IPS-20b (cell line): ENCODE measurements at regions not wholly inside any gene's neighbourhood (a gene's known extent, or its start where the extent isn't known, plus 50 kb on each side); places are given as distances from the start of the nearest gene placed in this dataset.
"Not testable (repeated sequence)": the region's sequence is repeated elsewhere in the genome, so short reads cannot be mapped to it uniquely, and the experiment has no call there.

ENCODE experiments used
- H3K27ac ChIP-seq: one replicate; pipeline ENCODE4 v1.5.1; 2013; ENCODE audit warnings: low read length
- H3K27me3 ChIP-seq: 2 replicates; pipeline ENCODE4 v1.6.1; 2013; ENCODE audit warnings: mild to moderate bottlenecking, low read length, inconsistent platforms; ENCODE audit not compliant: insufficient read depth
- H3K36me3 ChIP-seq: 2 replicates; pipeline ENCODE4 v1.6.1; 2013; ENCODE audit warnings: low read depth, mild to moderate bottlenecking, inconsistent platforms, low read length, moderate library complexity; ENCODE audit not compliant: insufficient read depth
- H3K4me1 ChIP-seq: 2 replicates; pipeline ENCODE4 v1.6.1; 2013; ENCODE audit warnings: mild to moderate bottlenecking, control low read depth, inconsistent platforms, low read length, moderate library complexity; ENCODE audit not compliant: insufficient read depth
- H3K4me3 ChIP-seq: 2 replicates; pipeline ENCODE4 v1.5.1; 2013; ENCODE audit warnings: mild to moderate bottlenecking, low read length, inconsistent platforms
- H3K9ac ChIP-seq: 2 replicates; pipeline ENCODE4 v1.6.1; 2013; ENCODE audit warnings: low read depth, mild to moderate bottlenecking, inconsistent platforms, low read length, moderate library complexity
- H3K9me3 ChIP-seq: 2 replicates; pipeline ENCODE4 v1.6.1; 2013; ENCODE audit warnings: mild to moderate bottlenecking, low read depth, low read length, inconsistent platforms; ENCODE audit not compliant: insufficient read depth

GRCh38 chr14:29007990-29008389 is 241.4 kb downstream of the FOXG1 start:
- Histone ChIP-seq H3K27ac (no peak overlapping the region), H3K4me1 (no peaks in the 10 kb centered on the region), H3K4me3 (no peak overlapping the region), H3K9ac (no peak overlapping the region), H3K9me3 (no peaks in the 10 kb centered on the region), H3K36me3 (no peaks in the 10 kb centered on the region), H3K27me3 (no peaks in the 10 kb centered on the region)

GRCh38 chr14:29016050-29016900 is 249.7 kb downstream of the FOXG1 start:
- no peaks in the 10 kb centered on the region for H3K9me3 ChIP-seq
- no peaks in the 10 kb centered on the region for H3K27me3 ChIP-seq
- H3K4me3 ChIP-seq, result no peak overlapping the region
- no peaks in the 10 kb centered on the region for H3K4me1 ChIP-seq
- no peaks in the 10 kb centered on the region for H3K36me3 ChIP-seq
- no peak overlapping the region for H3K27ac ChIP-seq
- H3K9ac ChIP-seq, result no peak overlapping the region

- not testable (repeated sequence) for H3K27ac ChIP-seq, H3K27me3 ChIP-seq, H3K4me1 ChIP-seq
These were observed 256.9 kb downstream of the FOXG1 start for GRCh38 chr14:29023505-29023904.

GRCh38 chr14:29027441-29027840 is 260.9 kb downstream of the FOXG1 start:
- H3K9ac ChIP-seq, H3K27ac ChIP-seq, H3K36me3 ChIP-seq, H3K9me3 ChIP-seq, H3K4me3 ChIP-seq, H3K27me3 ChIP-seq: not testable (repeated sequence)
- H3K4me1 ChIP-seq, result peaks cover 15% of the 10 kb centered on the region

More at GRCh38 chr14:29023505-29023904, 256.9 kb downstream of the FOXG1 start:
- H3K9ac ChIP-seq, H3K4me3 ChIP-seq, H3K36me3 ChIP-seq, H3K9me3 ChIP-seq: not testable (repeated sequence)

- H3K4me3 ChIP-seq, H3K27ac ChIP-seq, H3K9me3 ChIP-seq, H3K36me3 ChIP-seq, H3K27me3 ChIP-seq: not testable (repeated sequence)
- H3K9ac ChIP-seq, result peak overlapping the region; percentile 43; the same call in 1 of the 2 replicates
- peaks cover 15% of the 10 kb centered on the region for H3K4me1 ChIP-seq
These were observed 261.5 kb downstream of the FOXG1 start for GRCh38 chr14:29027941-29028705.

GRCh38 chr14:29028973-29029582 is 262.5 kb downstream of the FOXG1 start:
- H3K4me3 ChIP-seq, result peak overlapping the region; percentile 45; the same call in 1 of the 2 replicates
- no peak overlapping the region for H3K27ac ChIP-seq
- H3K4me1 ChIP-seq, result peaks cover 15% of the 10 kb centered on the region
- H3K27me3 ChIP-seq, result no peaks in the 10 kb centered on the region
- no peaks in the 10 kb centered on the region; the same call in 1 of the 2 replicates for H3K9me3 ChIP-seq
- H3K9ac ChIP-seq, result peak overlapping the region; percentile 49; the same call in 1 of the 2 replicates
- H3K36me3 ChIP-seq, result no peaks in the 10 kb centered on the region

GRCh38 chr14:29030121-29030520 is 263.5 kb downstream of the FOXG1 start:
- Histone ChIP-seq H3K9ac (no peak overlapping the region), H3K9me3 (no peaks in the 10 kb centered on the region; the same call in 1 of the 2 replicates), H3K27ac (no peak overlapping the region), H3K27me3 (no peaks in the 10 kb centered on the region), H3K4me3 (no peak overlapping the region), H3K36me3 (no peaks in the 10 kb centered on the region), H3K4me1 (peaks cover 15% of the 10 kb centered on the region)

GRCh38 chr14:29030970-29031369 is 264.4 kb downstream of the FOXG1 start:
- H3K27ac ChIP-seq, result no peak overlapping the region
- H3K9me3 ChIP-seq, result no peaks in the 10 kb centered on the region; the same call in 1 of the 2 replicates
- H3K27me3 ChIP-seq, result no peaks in the 10 kb centered on the region
- no peaks in the 10 kb centered on the region for H3K36me3 ChIP-seq
- no peak overlapping the region for H3K9ac ChIP-seq
- H3K4me1 ChIP-seq, result peaks cover 15% of the 10 kb centered on the region
- no peak overlapping the region for H3K4me3 ChIP-seq

- Histone ChIP-seq H3K36me3 (no peaks in the 10 kb centered on the region), H3K4me3 (no peak overlapping the region), H3K9me3 (no peaks in the 10 kb centered on the region), H3K9ac (no peak overlapping the region), H3K27ac (no peak overlapping the region), H3K27me3 (no peaks in the 10 kb centered on the region), H3K4me1 (peaks cover 5% of the 10 kb centered on the region; the same call in 1 of the 2 replicates)
These were observed 268.5 kb downstream of the FOXG1 start for GRCh38 chr14:29035134-29035533.

- Histone ChIP-seq H3K27me3 (no peaks in the 10 kb centered on the region), H3K27ac (no peak overlapping the region), H3K36me3 (no peaks in the 10 kb centered on the region), H3K4me3 (no peak overlapping the region), H3K4me1 (peaks cover 5% of the 10 kb centered on the region; the same call in 1 of the 2 replicates), H3K9me3 (no peaks in the 10 kb centered on the region), H3K9ac (no peak overlapping the region)
These were observed 270.8 kb downstream of the FOXG1 start for GRCh38 chr14:29037411-29037810.

- H3K4me1 ChIP-seq, result peaks cover 5% of the 10 kb centered on the region; the same call in 1 of the 2 replicates
- H3K36me3 ChIP-seq, result no peaks in the 10 kb centered on the region
- no peaks in the 10 kb centered on the region for H3K27me3 ChIP-seq
- H3K9ac ChIP-seq, result no peak overlapping the region
- H3K9me3 ChIP-seq, result no peaks in the 10 kb centered on the region
- H3K4me3 ChIP-seq, result no peak overlapping the region
- no peak overlapping the region for H3K27ac ChIP-seq
These were observed 272.6 kb downstream of the FOXG1 start for GRCh38 chr14:29039171-29039570.
